Neural progenitor cell (in vitro differentiated cells): ENCODE measurements at regions not wholly inside any gene's neighbourhood (a gene's known extent, or its start where the extent isn't known, plus 50 kb on each side); places are given as distances from the start of the nearest gene placed in this dataset.

Source experiments
- CTCF ChIP-seq: fragments of 200-600 bp; sonication (generic); IDR thresholded peaks from 2 replicates; pipeline ENCODE4 v1.5.1; 2017; ENCODE audit warnings: antibody characterized with exemption, mild to moderate bottlenecking
- EZH2 ChIP-seq: fragments of 200-600 bp; sonication (generic); IDR thresholded peaks from 2 replicates; pipeline ENCODE4 v1.6.1; 2017; ENCODE audit warnings: antibody characterized with exemption, mild to moderate bottlenecking, moderate library complexity

DNA sequence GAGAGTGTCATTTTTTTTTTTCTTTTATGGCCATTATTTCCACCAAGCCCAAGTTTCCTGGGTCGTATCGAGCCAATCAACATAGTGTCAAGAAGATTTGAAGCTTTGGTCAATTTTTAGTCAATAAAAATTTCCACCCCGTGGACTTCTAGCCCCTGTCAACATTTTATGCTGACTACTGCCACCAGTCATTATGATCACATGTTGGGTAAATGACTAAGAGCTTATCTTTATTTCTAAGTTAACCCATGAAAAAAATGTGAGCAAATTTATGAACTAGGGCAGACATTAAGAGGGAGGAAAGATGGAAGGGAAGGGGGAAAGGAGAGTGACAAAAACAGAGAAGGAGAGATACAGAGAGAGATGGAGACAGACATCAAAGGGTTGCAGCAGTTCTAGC, 143.5 kb upstream of the ALDH1B1 start:
- TF ChIP-seq CTCF (no peak), EZH2 (no peak)
